SK-N-SH treated with all-trans-retinoic acid at 6 μM for 48 hours (cell line): ENCODE measurements at regions not wholly inside any gene's neighbourhood (a gene's known extent, or its start where the extent isn't known, plus 50 kb on each side); places are given as distances from the start of the nearest gene placed in this dataset.
"Not testable (repeated sequence)": the region's sequence is repeated elsewhere in the genome, so short reads cannot be mapped to it uniquely, and the experiment has no call there.

Source experiments
- ATAC-seq: fragments of 200-7000 bp; cut with Tn5 transposase; 3 replicates; pipeline ENCODE4 v1.9.1; 2020; ENCODE audit warnings: mild to moderate bottlenecking, moderate library complexity
- ARNTL ChIP-seq: fragments of 450-650 bp; formaldehyde crosslinking; IDR thresholded peaks from 2 replicates; pipeline ENCODE4 v1.5.0; 2020; ENCODE audit warnings: low read depth, mild to moderate bottlenecking, moderate library complexity, borderline replicate concordance
- BACH2 ChIP-seq: fragments of 250-450 bp; sonication (Bioruptor Pico); IDR thresholded peaks from 2 replicates; pipeline ENCODE4 v1.9.0; 2021; ENCODE audit warnings: mild to moderate bottlenecking, borderline replicate concordance
- CREB5 ChIP-seq: fragments of 250-450 bp; sonication (Bioruptor Pico); IDR thresholded peaks from 2 replicates; pipeline ENCODE4 v1.5.1; 2020; ENCODE audit warnings: low read depth, mild to moderate bottlenecking, moderate library complexity
- CSDC2 ChIP-seq: fragments of 250-450 bp; sonication (Bioruptor Pico); IDR thresholded peaks from 2 replicates; pipeline ENCODE4 v1.5.0; 2020; ENCODE audit warnings: mild to moderate bottlenecking, moderate library complexity
- ESRRG ChIP-seq: fragments of 250-450 bp; sonication (Bioruptor Pico); IDR thresholded peaks from 2 replicates; pipeline ENCODE4 v1.6.1; 2021; ENCODE audit warnings: mild to moderate bottlenecking
- GLIS3 ChIP-seq: fragments of 250-450 bp; sonication (Bioruptor Pico); IDR thresholded peaks from 2 replicates; pipeline ENCODE4 v1.5.0; 2020; ENCODE audit warnings: mild to moderate bottlenecking, moderate library complexity
- ISL1 ChIP-seq: fragments of 250-450 bp; sonication (Bioruptor Pico); IDR thresholded peaks from 2 replicates; pipeline ENCODE4 v2.1.2; 2022; ENCODE audit warnings: mild to moderate bottlenecking, moderate library complexity
- OSR1 ChIP-seq: fragments of 250-450 bp; sonication (Bioruptor Pico); IDR thresholded peaks from 2 replicates; pipeline ENCODE4 v1.8.0; 2022; ENCODE audit warnings: moderate library complexity, mild to moderate bottlenecking, inconsistent platforms
- PPARA ChIP-seq: fragments of 250-450 bp; sonication (Bioruptor Pico); IDR thresholded peaks from 2 replicates; pipeline ENCODE4 v1.5.0; 2020; ENCODE audit warnings: mild to moderate bottlenecking, borderline replicate concordance
- RARB ChIP-seq: fragments of 250-450 bp; sonication (Bioruptor Pico); IDR thresholded peaks from 2 replicates; pipeline ENCODE4 v1.8.0; 2021; ENCODE audit warnings: mild to moderate bottlenecking, moderate library complexity
- SNAI2 ChIP-seq: fragments of 250-450 bp; sonication (Bioruptor Pico); IDR thresholded peaks from 2 replicates; pipeline ENCODE4 v1.5.0; 2020; ENCODE audit warnings: mild to moderate bottlenecking, moderate library complexity
- TCF4 ChIP-seq: fragments of 250-450 bp; sonication (Bioruptor Pico); IDR thresholded peaks from 2 replicates; pipeline ENCODE4 v1.8.0; 2021; ENCODE audit warnings: mild to moderate bottlenecking, moderate library complexity, borderline replicate concordance
- TOX ChIP-seq: fragments of 250-450 bp; sonication (Bioruptor Pico); IDR thresholded peaks from 2 replicates; pipeline ENCODE4 v1.8.0; 2021; ENCODE audit warnings: mild to moderate bottlenecking, moderate library complexity, borderline replicate concordance
- ZC3H10 ChIP-seq: fragments of 250-450 bp; sonication (Bioruptor Pico); IDR thresholded peaks from 2 replicates; pipeline ENCODE4 v1.5.1; 2021; ENCODE audit warnings: mild to moderate bottlenecking, moderate library complexity
- ZFP3 ChIP-seq: fragments of 250-450 bp; sonication (Bioruptor Pico); IDR thresholded peaks from 2 replicates; pipeline ENCODE4 v1.5.0; 2020; ENCODE audit warnings: mild to moderate bottlenecking, moderate library complexity
- ZFP30 ChIP-seq: fragments of 450-650 bp; formaldehyde crosslinking; IDR thresholded peaks from 2 replicates; pipeline ENCODE4 v1.5.0; 2022; ENCODE audit warnings: mild to moderate bottlenecking, moderate library complexity
- ZNF565 ChIP-seq: fragments of 450-650 bp; formaldehyde crosslinking; conservative IDR thresholded peaks from 2 replicates; pipeline ENCODE4 v1.5.0; 2020; ENCODE audit warnings: low read depth, mild to moderate bottlenecking, moderate library complexity
- ZNF70 ChIP-seq: fragments of 450-650 bp; formaldehyde crosslinking; IDR thresholded peaks from 2 replicates; pipeline ENCODE4 v1.5.0; 2020; ENCODE audit warnings: mild to moderate bottlenecking, moderate library complexity
- ZNF8 ChIP-seq: fragments of 450-650 bp; formaldehyde crosslinking; IDR thresholded peaks from 2 replicates; pipeline ENCODE4 v1.5.0; 2020; ENCODE audit warnings: mild to moderate bottlenecking, moderate library complexity
- TF ChIP-seq, protein P1 (sequence below): fragments of 250-450 bp; sonication (Bioruptor Pico); IDR thresholded peaks from 2 replicates; pipeline ENCODE4 v1.8.0; 2020; ENCODE audit warnings: mild to moderate bottlenecking, moderate library complexity, borderline replicate concordance

DNA sequence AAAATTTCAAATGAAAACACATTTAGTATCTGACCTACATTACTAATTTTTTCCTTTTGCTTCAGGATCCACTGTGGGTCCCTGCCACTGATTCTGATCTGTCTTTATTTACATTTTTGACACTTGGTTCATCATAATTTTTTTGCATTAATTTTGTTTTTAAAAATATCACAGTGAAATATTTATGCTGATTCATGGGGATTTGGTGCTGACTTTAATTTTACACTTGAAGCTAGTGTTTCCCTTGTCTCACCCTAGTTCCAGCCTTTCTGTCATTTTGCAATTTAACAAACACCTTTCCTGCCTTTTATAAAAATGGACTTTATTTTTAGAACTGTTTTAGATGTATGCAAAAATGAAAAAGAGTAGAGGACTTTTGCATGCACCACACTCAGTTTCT lies 111.9 kb upstream of the MARCHF11 start (continued):
- no peak for TF ChIP-seq ZFP30

DNA sequence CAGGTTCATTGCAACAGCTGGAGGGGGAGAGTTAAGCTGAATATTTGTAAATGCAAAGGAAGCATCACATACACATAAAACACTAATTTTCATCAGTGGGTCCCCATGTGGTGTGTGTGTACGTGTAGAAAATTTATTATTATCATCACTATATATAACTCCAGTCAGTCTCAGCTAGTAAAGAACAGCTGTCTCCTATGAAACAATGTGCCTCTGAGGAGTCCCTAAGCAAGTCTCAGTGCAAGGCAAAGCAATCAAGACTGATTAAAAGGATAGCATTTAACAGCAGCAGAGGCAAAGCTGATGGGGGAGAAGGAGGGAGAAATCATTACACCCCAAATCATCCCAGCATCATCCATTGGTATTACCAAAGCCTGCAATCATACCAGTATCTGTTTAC lies 104.2 kb upstream of the MARCHF11 start:
- ATAC-seq = no peak

GRCh38 chr5:16276859-16277258 lies 97.3 kb upstream of the MARCHF11 start:
- not testable (repeated sequence) for ATAC-seq

More for the DNA sequence above, 104.2 kb upstream of the MARCHF11 start:
- TF ChIP-seq PPARA (CRISPR knock-in tag) (no peak), CREB5 (CRISPR knock-in tag) (no peak), ISL1 (CRISPR knock-in tag) (no peak), ZNF8 (CRISPR knock-in tag) (no peak), SNAI2 (CRISPR knock-in tag) (no peak), OSR1 (CRISPR knock-in tag) (no peak), ESRRG (CRISPR knock-in tag) (no peak), RARB (CRISPR knock-in tag) (no peak), TCF4 (no peak), ZC3H10 (CRISPR knock-in tag) (no peak), GLIS3 (no peak), TOX (no peak), ARNTL (CRISPR knock-in tag) (no peak)
- TF ChIP-seq, protein P1, sequence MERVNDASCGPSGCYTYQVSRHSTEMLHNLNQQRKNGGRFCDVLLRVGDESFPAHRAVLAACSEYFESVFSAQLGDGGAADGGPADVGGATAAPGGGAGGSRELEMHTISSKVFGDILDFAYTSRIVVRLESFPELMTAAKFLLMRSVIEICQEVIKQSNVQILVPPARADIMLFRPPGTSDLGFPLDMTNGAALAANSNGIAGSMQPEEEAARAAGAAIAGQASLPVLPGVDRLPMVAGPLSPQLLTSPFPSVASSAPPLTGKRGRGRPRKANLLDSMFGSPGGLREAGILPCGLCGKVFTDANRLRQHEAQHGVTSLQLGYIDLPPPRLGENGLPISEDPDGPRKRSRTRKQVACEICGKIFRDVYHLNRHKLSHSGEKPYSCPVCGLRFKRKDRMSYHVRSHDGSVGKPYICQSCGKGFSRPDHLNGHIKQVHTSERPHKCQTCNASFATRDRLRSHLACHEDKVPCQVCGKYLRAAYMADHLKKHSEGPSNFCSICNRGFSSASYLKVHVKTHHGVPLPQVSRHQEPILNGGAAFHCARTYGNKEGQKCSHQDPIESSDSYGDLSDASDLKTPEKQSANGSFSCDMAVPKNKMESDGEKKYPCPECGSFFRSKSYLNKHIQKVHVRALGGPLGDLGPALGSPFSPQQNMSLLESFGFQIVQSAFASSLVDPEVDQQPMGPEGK = no peak

DNA sequence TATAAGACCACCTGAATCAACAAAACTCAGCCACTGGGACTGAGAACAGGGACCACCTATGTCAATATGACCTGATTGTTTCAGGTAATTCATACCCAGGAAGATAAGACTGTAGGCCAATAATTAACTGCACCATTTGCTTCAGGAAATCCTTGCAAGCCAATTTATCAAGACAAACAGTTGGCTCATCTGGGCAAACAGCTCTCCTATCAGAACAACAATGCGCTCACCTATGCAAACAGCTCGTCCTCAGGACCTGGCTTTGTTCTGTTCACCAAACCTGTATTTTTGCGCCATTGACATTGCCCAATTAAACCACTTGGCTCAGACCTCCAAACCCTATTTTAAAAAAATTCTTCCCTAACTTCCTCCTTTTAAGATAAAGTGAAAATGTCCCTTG lies 92.3 kb upstream of the MARCHF11 start:
- TF ChIP-seq ESRRG (CRISPR knock-in tag) = no peak
- no peak for TF ChIP-seq ISL1 (CRISPR knock-in tag)
- TF ChIP-seq ZFP30 = no peak
- no peak for TF ChIP-seq ZNF8 (CRISPR knock-in tag)
- TF ChIP-seq SNAI2 (CRISPR knock-in tag) = no peak
- TF ChIP-seq RARB (CRISPR knock-in tag) = no peak
- TF ChIP-seq BACH2 (CRISPR knock-in tag) = no peak
- TF ChIP-seq ZNF70 (CRISPR knock-in tag) = no peak
- TF ChIP-seq ZFP3 (CRISPR knock-in tag) = no peak
- TF ChIP-seq OSR1 (CRISPR knock-in tag) = no peak
- no peak for TF ChIP-seq ZNF565
- TF ChIP-seq CSDC2 = no peak
- TF ChIP-seq, protein P1 = no peak
- no peak for TF ChIP-seq ZC3H10 (CRISPR knock-in tag)
- TF ChIP-seq TCF4 = no peak
- TF ChIP-seq GLIS3 = no peak
- no peak for ATAC-seq

DNA sequence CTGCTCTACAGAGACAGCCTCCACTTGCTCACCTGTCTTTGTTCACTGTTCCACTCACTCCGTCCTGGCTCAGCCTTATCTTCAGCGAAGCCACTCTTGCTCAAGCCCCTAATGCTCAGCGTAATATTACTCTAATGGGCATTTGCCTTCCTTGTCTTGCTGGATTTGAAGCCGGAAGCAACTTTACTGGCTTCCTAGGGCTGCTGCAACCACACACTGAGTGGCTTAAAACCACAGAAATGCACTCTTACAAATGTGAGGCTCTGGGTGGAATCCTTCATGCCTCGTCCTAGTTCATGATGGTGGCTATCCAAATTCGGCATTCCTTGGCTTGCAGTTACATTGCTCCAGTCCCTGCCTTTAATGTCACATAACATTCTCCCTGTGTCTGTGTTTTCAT lies 85.5 kb upstream of the MARCHF11 start:
- no peak for ATAC-seq
- no peak for TF ChIP-seq CSDC2
- TF ChIP-seq ARNTL (CRISPR knock-in tag) = no peak
- no peak for TF ChIP-seq BACH2 (CRISPR knock-in tag)
- TF ChIP-seq ISL1 (CRISPR knock-in tag) = no peak
- TF ChIP-seq, all 23 proteins: peak for 0

DNA sequence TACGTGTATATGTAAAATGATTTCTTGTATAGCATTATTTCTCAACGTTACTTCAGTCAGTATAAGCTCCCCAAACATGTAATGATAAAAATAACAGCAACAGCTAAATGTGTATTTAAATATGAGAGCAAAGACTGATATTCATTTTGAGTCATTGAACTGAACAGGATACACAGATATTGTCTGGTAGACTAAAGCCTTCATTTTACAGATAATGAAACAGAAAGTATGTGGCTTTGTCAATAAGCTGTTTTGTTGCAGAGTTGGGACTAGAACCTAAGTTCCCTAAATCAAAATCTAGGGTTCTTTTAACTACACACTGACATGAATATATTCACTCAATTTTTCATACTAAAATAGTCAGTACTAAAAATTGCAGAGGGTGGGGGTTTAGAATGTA lies 80.4 kb upstream of the MARCHF11 start:
- no peak for TF ChIP-seq GLIS3
- no peak for ATAC-seq

DNA sequence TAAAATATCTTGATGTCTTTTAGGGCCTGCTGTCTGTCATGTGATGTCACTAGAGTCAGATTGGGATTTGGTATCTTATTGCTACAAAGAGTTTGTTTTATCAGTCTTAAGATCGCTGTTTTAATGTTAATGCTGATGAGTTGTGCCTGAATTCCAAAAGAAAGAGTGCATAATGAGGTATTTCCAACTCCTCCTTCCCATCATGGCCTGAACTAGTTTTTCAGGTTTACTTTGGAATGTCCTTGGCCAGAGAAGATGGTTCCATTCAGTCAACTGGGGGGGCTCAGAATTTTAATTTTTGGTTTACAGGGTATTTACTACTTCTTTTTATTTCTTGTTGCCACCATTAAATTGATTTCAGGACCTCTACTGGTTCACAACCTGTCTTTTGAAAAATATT lies 74.3 kb upstream of the MARCHF11 start:
- ATAC-seq = no peak

More for the DNA sequence above, 74.3 kb upstream of the MARCHF11 start:
- no peak for TF ChIP-seq ZNF70 (CRISPR knock-in tag)
- TF ChIP-seq ZFP30 = no peak
- TF ChIP-seq SNAI2 (CRISPR knock-in tag) = no peak
- no peak for TF ChIP-seq ARNTL (CRISPR knock-in tag)
- TF ChIP-seq CSDC2 = no peak
